ENCODE measurements at regions not wholly inside any gene's neighbourhood (a gene's known extent, or its start where the extent isn't known, plus 50 kb on each side); places are given as distances from the start of the nearest gene placed in this dataset.
"Not testable (repeated sequence)": the region's sequence is repeated elsewhere in the genome, so short reads cannot be mapped to it uniquely, and the experiment has no call there.

GRCh38 chr16:60091071-60091470 lies 1357.0 kb upstream of the GOT2 start:
- peak in 1 of 2 experiments; percentile 1 for DNase-seq

- DNase-seq: no peak
Measured at GRCh38 chr16:60087530-60087929, 1353.4 kb upstream of the GOT2 start.

GRCh38 chr16:60078819-60079218 lies 1344.7 kb upstream of the GOT2 start:
- DNase-seq: not testable (repeated sequence)

- no peak for DNase-seq
Measured at GRCh38 chr16:60077861-60078260, 1343.7 kb upstream of the GOT2 start.

- DNase-seq: no peak
Measured at GRCh38 chr16:60074378-60074777, 1340.3 kb upstream of the GOT2 start.

- DNase-seq: no peak
Measured at GRCh38 chr16:60073376-60073775, 1339.3 kb upstream of the GOT2 start.

GRCh38 chr16:60064026-60064425 lies 1329.9 kb upstream of the GOT2 start:
- DNase-seq: no peak

GRCh38 chr16:60061396-60061795 lies 1327.3 kb upstream of the GOT2 start:
- DNase-seq: no peak

GRCh38 chr16:60060731-60061130 lies 1326.6 kb upstream of the GOT2 start:
- peak in 1 of 2 experiments; percentile 1 for DNase-seq

GRCh38 chr16:60059141-60059540 lies 1325.0 kb upstream of the GOT2 start:
- DNase-seq: no peak

- DNase-seq: no peak
Measured at GRCh38 chr16:60041671-60042070, 1307.6 kb upstream of the GOT2 start.

GRCh38 chr16:60031740-60032139 lies 1297.6 kb upstream of the GOT2 start:
- no peak for DNase-seq

GRCh38 chr16:60027351-60027750 lies 1293.2 kb upstream of the GOT2 start:
- no peak for DNase-seq

- DNase-seq: no peak
Measured at GRCh38 chr16:60013076-60013475, 1279.0 kb upstream of the GOT2 start.

GRCh38 chr16:60001523-60001922 lies 1267.4 kb upstream of the GOT2 start:
- DNase-seq: no peak

GRCh38 chr16:59997706-59998105 lies 1263.6 kb upstream of the GOT2 start:
- DNase-seq: no peak

GRCh38 chr16:59993101-59993500 lies 1259.0 kb upstream of the GOT2 start:
- DNase-seq: no peak

- no peak for DNase-seq
Measured at GRCh38 chr16:59991171-59991570, 1257.1 kb upstream of the GOT2 start.

GRCh38 chr16:59988591-59988990 lies 1254.5 kb upstream of the GOT2 start:
- DNase-seq: no peak

- DNase-seq: no peak
Measured at GRCh38 chr16:59975953-59976352, 1241.8 kb upstream of the GOT2 start.

- DNase-seq: no peak
Measured at GRCh38 chr16:59973966-59974365, 1239.8 kb upstream of the GOT2 start.

GRCh38 chr16:59971264-59971663 lies 1237.1 kb upstream of the GOT2 start:
- DNase-seq: no peak

- no peak for DNase-seq
Measured at GRCh38 chr16:59964232-59964924, 1230.3 kb upstream of the GOT2 start.

GRCh38 chr16:59959311-59959710 lies 1225.2 kb upstream of the GOT2 start:
- DNase-seq: no peak

GRCh38 chr16:59950431-59950830 lies 1216.3 kb upstream of the GOT2 start:
- DNase-seq: no peak
